GM13977 (cell line): ENCODE measurements at regions not wholly inside any gene's neighbourhood (a gene's known extent, or its start where the extent isn't known, plus 50 kb on each side); places are given as distances from the start of the nearest gene placed in this dataset.

Source experiments
- DNase-seq: peaks from one replicate; pipeline ENCODE4 v3.0.0; 2012; ENCODE audit warnings: low spot score
- in situ Hi-C: fragments of 300-500 bp; cut with MboI; formaldehyde crosslinking; loops from one replicate; pipeline ENCODE4 v1.12.0; 2022; ENCODE audit warnings: low sequenced_read_pairs, low pct_unique_long_range_greater_than_20kb, mixed read lengths, inconsistent platforms; ENCODE audit not compliant: unreplicated experiment
- TF ChIP-seq, protein P1 (sequence below): IDR thresholded peaks from 2 replicates; pipeline ENCODE4 v1.5.1; 2012; ENCODE audit warnings: mild to moderate bottlenecking, control low read depth; ENCODE audit not compliant: insufficient read depth; ENCODE audit errors: extremely low read depth, missing control alignments

DNA sequence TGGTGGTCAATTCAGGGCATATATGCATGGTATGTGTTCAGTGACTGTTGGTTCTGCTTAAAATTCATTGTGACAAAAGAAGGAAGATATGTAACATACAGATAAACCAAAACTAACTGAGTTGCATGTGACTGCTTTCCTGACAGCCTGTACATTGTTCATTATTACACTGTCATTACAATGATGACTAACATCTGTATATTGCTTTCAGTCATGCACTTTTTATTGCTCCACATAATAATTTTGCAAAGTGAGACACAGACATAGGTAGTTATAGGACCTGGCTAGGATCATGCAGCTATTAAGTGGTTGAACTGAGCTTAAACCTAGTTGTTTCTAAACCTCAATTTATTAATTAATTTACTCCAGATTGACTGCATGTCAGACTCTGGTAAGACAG is 703.2 kb downstream of the HDGFL1 start:
- in situ Hi-C loops, result no loop called here
- no peak for DNase-seq
- TF ChIP-seq, protein P1, sequence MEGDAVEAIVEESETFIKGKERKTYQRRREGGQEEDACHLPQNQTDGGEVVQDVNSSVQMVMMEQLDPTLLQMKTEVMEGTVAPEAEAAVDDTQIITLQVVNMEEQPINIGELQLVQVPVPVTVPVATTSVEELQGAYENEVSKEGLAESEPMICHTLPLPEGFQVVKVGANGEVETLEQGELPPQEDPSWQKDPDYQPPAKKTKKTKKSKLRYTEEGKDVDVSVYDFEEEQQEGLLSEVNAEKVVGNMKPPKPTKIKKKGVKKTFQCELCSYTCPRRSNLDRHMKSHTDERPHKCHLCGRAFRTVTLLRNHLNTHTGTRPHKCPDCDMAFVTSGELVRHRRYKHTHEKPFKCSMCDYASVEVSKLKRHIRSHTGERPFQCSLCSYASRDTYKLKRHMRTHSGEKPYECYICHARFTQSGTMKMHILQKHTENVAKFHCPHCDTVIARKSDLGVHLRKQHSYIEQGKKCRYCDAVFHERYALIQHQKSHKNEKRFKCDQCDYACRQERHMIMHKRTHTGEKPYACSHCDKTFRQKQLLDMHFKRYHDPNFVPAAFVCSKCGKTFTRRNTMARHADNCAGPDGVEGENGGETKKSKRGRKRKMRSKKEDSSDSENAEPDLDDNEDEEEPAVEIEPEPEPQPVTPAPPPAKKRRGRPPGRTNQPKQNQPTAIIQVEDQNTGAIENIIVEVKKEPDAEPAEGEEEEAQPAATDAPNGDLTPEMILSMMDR, result no peak

DNA sequence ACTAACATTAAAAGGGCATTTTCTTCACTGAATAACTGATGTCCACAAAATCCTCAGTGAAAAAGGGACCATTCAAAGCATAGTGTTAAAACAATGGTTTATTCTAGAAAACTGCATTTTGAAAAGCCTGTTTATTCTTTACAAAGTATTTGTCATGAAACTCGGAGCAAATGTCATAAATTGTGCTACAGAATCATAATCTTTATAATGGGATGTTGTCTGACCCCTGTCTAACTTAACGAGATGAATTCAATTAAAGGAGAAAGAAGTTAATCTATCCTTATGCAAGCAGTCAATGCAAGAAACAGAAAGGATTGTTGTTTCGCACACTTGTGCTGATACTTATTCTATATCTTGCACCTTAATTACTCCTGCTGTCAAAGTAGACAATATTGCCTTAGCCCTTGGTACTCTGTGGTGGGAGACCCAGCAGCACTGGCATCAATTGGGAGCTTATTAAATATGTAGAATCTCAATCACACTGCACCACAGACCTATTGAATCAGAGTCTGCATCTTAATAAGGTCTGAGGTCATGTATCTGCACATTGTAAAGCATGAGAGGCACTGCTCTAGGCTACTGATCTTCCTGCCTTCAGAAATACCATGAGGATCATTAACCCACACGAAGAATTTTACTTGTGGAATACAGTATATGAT is 708.3 kb downstream of the HDGFL1 start:
- TF ChIP-seq, protein P1, result no peak
- in situ Hi-C loops, result no loop called here
- no peak for DNase-seq

DNA sequence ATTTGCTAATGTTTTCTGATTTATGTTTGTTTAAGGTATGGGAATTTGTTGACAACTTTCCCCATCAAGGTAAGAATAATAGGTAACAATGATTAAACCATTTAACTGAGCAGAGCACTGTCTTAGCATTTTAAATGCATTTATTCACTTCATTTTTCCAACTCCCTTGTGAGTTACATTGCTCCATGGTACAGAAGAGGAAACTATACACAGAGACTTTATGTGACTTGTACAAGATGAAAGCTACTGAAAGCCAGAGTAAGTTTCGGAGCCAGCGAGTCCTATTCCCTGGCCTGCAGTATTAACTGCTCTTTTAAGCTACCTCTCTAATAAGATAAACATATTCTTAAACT is 708.8 kb downstream of the HDGFL1 start:
- DNase-seq, result no peak
- in situ Hi-C loops, result no loop called here
- TF ChIP-seq, protein P1, result no peak

DNA sequence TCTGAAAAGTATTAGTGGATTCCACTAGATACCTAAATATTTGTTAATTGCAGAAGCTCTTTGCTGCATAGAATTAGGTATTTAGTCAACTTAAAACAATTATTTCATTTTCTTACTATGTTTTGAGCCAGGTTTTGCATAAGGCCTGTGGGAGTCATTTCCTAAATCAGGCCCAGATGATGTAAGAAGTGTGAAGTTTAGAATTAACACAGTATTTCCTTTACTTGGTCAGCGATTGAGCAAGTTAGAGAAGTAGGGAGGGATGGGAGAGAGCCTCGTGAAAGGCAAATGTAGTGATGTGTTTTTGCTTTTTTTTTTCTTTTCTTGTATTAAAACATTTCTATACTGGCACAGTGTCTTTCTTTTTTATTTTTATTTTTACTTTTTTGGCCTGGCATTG is 711.1 kb downstream of the HDGFL1 start:
- TF ChIP-seq, protein P1, result no peak
- DNase-seq, result no peak
- in situ Hi-C loops, result no loop called here

DNA sequence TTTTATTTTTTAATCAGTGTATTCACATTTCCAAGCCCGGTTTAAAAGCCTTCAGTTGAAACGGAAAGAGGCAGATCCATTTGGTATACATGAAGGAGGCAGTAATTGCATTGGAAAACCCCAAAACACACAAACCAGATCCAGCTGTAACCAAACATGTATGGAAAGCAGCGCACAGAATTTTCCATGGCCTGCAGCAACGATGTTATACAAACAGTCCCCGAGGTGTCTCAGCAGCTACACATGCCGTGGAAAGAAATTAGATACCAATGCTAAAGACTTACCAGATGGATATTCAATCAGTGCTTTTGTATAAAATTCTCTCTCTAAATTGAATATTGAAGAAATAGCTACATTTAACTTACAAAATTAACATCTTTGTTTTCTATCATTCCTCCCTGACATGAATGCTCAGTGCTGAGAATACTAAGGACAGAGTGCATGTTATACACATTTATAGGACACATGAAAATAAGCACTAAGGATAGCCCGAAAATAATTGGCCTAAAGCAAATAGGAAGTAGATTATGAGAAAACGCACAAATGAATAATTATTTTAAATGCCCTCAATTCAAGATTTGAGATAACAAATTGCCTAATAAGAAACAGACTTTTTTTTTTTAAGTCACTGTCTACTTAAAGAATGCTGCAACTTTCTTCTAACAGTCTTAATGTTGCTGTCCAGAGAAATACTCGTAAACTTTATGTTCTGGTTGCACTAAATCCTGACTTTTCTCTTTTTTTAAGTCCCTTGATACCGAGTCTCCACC is 713.1 kb downstream of the HDGFL1 start:
- in situ Hi-C loops, result no loop called here
- DNase-seq, result no peak
- TF ChIP-seq, protein P1, result no peak

DNA sequence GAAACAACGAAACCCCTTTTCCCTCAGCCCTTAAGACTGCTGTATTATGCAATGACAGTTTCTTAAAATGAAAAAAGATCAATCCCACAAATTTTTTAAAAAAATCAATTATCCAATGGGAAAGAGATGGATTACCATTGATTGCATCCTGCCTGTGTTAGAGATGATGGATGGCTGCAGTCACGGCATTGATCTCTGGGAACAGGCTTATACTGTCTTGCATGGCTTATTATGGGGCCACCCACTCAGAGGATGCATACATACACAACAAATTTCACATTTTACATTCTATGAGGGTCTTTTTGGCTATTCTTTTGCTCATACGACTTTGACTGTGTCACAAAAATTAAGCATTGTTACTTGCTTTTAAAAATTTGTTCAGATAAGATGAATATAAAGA is 724.3 kb downstream of the HDGFL1 start:
- in situ Hi-C loops, result no loop called here
- DNase-seq, result no peak

More for the DNA sequence above, 724.3 kb downstream of the HDGFL1 start:
- TF ChIP-seq, protein P1, result no peak
